ENCODE measurements at regions not wholly inside any gene's neighbourhood (a gene's known extent, or its start where the extent isn't known, plus 50 kb on each side); places are given as distances from the start of the nearest gene placed in this dataset.
"Not testable (repeated sequence)": the region's sequence is repeated elsewhere in the genome, so short reads cannot be mapped to it uniquely, and the experiment has no call there.

- TF ChIP-seq CTCF (IDR thresholded peaks at IDR 0.05 in 4 of 5, conservative IDR thresholded peaks at IDR 0.05 in 1 of 5) (no peak), POLR2A (IDR thresholded peaks at IDR 0.05) (no peak)
- ATAC-seq (no peak), DNase-seq (no peak)
- H3K27ac ChIP-seq, result no peak overlapping the region
- no peak overlapping the region for H3K4me3 ChIP-seq
- H3K27me3 ChIP-seq, result no peaks in the 10 kb centered on the region
- H3K4me1 ChIP-seq, result no peaks in the 10 kb centered on the region
- no peaks in the 10 kb centered on the region for H3K36me3 ChIP-seq
- H3K9me3 ChIP-seq, result no peaks in the 10 kb centered on the region
- intact Hi-C loops (cut with DNase I; ENCODE audit: low total_unique reads), result no loop called here
- in situ Hi-C loops (cut with MboI; ENCODE audit: low sequenced_read_pairs in 4 of 4), result no loop called here
Observed at GRCh38 chr2:584863-585823, 92.1 kb downstream of the TMEM18 start.

DNA sequence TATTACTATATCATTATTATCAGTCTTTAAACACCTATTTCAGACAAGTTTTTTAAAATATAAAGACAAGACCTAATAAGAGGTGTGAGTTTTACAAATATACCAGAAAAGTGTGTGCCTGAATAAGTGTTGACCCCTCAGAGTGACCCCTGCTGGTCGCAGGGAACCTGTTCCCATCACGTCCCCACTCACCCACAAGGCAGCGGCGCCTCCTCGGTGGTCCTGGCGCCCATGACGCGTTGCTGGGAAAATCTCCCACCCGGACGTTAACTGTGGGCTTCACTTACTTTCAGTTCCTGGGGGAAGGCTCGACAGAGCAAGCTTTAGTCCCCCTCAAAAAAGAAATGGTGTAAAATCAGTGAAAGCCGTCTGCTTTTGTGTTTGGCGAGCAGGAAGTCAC is 93.5 kb downstream of the TMEM18 start:
- Histone ChIP-seq H3K27ac (no peak overlapping the region), H3K36me3 (no peaks in the 10 kb centered on the region), H3K9me3 (no peaks in the 10 kb centered on the region), H3K4me1 (no peaks in the 10 kb centered on the region), H3K27me3 (no peaks in the 10 kb centered on the region), H3K4me3 (no peak overlapping the region)
- in situ Hi-C loops (cut with MboI; ENCODE audit: low sequenced_read_pairs in 4 of 4), result no loop called here
- intact Hi-C loops (cut with DNase I; ENCODE audit: low total_unique reads), result no loop called here
- DNase-seq (no peak), ATAC-seq (no peak)
- no peak for TF ChIP-seq POLR2A (IDR thresholded peaks at IDR 0.05)
- TF ChIP-seq CTCF (IDR thresholded peaks at IDR 0.05 in 4 of 5, conservative IDR thresholded peaks at IDR 0.05 in 1 of 5), result no peak

GRCh38 chr2:582792-583528 is 94.2 kb downstream of the TMEM18 start:
- no peak overlapping the region for H3K4me3 ChIP-seq
- no peak overlapping the region for H3K27ac ChIP-seq
- H3K9me3 ChIP-seq, result no peaks in the 10 kb centered on the region
- no peaks in the 10 kb centered on the region for H3K36me3 ChIP-seq
- intact Hi-C loops (cut with DNase I; ENCODE audit: low total_unique reads) (no loop called here), in situ Hi-C loops (cut with MboI; ENCODE audit: low sequenced_read_pairs in 4 of 4) (no loop called here)
- no peak for DNase-seq
- no peak for ATAC-seq
- TF ChIP-seq CTCF (IDR thresholded peaks at IDR 0.05 in 4 of 5, conservative IDR thresholded peaks at IDR 0.05 in 1 of 5) (no peak), POLR2A (IDR thresholded peaks at IDR 0.05) (no peak)
- H3K27me3 ChIP-seq, result no peaks in the 10 kb centered on the region
- H3K4me1 ChIP-seq, result no peaks in the 10 kb centered on the region

- H3K4me1 ChIP-seq; DNase-seq; H3K4me3 ChIP-seq; H3K27ac ChIP-seq; H3K27me3 ChIP-seq; H3K36me3 ChIP-seq; in situ Hi-C loops (cut with MboI; ENCODE audit: low sequenced_read_pairs in 4 of 4); intact Hi-C loops (cut with DNase I; ENCODE audit: low total_unique reads); H3K9me3 ChIP-seq; ATAC-seq: not testable (repeated sequence)
Observed at GRCh38 chr2:582289-582688, 94.9 kb downstream of the TMEM18 start.

DNA sequence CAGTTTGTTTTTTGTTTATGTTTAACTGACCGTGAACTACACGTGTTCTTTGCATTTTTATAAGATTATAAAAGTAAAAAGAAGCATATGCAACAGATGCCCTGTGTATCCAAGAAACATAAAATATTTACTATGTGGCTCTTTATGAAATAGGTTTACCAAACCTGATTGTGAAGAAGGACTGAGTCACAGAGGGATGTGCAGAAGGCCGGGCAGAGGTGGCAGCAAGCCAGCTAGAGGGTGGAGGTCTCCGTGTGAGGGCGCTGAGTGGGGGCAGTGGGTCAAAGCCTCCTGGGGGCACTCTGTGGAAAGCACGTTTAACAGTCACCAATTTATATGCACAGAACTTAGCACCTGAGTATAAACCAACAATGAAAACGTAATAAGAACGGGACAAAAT is 97.2 kb downstream of the TMEM18 start:
- ATAC-seq, result no peak
- no peaks in the 10 kb centered on the region for H3K4me1 ChIP-seq
- no peaks in the 10 kb centered on the region for H3K27me3 ChIP-seq
- H3K4me3 ChIP-seq, result no peak overlapping the region
- no peak overlapping the region for H3K27ac ChIP-seq
- no peak for TF ChIP-seq CTCF (IDR thresholded peaks at IDR 0.05 in 4 of 5, conservative IDR thresholded peaks at IDR 0.05 in 1 of 5)
- no peak for TF ChIP-seq POLR2A (IDR thresholded peaks at IDR 0.05)
- no peaks in the 10 kb centered on the region for H3K9me3 ChIP-seq
- H3K36me3 ChIP-seq, result no peaks in the 10 kb centered on the region
- intact Hi-C loops (cut with DNase I; ENCODE audit: low total_unique reads) (no loop called here), in situ Hi-C loops (cut with MboI; ENCODE audit: low sequenced_read_pairs in 4 of 4) (no loop called here)
- DNase-seq, result no peak

Data from gastrocnemius medialis (tissue), 4 donors.